ENCODE measurements at regions not wholly inside any gene's neighbourhood (a gene's known extent, or its start where the extent isn't known, plus 50 kb on each side); places are given as distances from the start of the nearest gene placed in this dataset.

- no peak for DNase-seq (ENCODE audit: low read depth in 2 of 2)
Observed at GRCh38 chr1:73953586-73953985, 244.4 kb downstream of the LRRIQ3 start.

GRCh38 chr1:73953186-73953585 lies 244.8 kb downstream of the LRRIQ3 start:
- no peak for DNase-seq (ENCODE audit: low read depth in 2 of 2)

- no peak for DNase-seq (ENCODE audit: low read depth in 2 of 2)
Observed at GRCh38 chr1:73948055-73948454, 249.9 kb downstream of the LRRIQ3 start.

GRCh38 chr1:73947009-73947408 lies 251.0 kb downstream of the LRRIQ3 start:
- DNase-seq (ENCODE audit: low read depth in 2 of 2): no peak

- DNase-seq (ENCODE audit: low read depth in 2 of 2): no peak
Observed at GRCh38 chr1:73943270-73943669, 254.7 kb downstream of the LRRIQ3 start.

GRCh38 chr1:73930293-73930692 lies 267.7 kb downstream of the LRRIQ3 start:
- DNase-seq (ENCODE audit: low read depth in 2 of 2): no peak

GRCh38 chr1:73914951-73915350 lies 283.0 kb downstream of the LRRIQ3 start:
- DNase-seq (ENCODE audit: low read depth in 2 of 2): no peak

- DNase-seq (ENCODE audit: low read depth in 2 of 2): no peak
Observed at GRCh38 chr1:73913025-73913424, 285.0 kb downstream of the LRRIQ3 start.

- no peak for DNase-seq (ENCODE audit: low read depth in 2 of 2)
Observed at GRCh38 chr1:73911849-73912248, 286.1 kb downstream of the LRRIQ3 start.

- no peak for DNase-seq (ENCODE audit: low read depth in 2 of 2)
Observed at GRCh38 chr1:73910466-73910865, 287.5 kb downstream of the LRRIQ3 start.

GRCh38 chr1:73910062-73910461 lies 287.9 kb downstream of the LRRIQ3 start:
- no peak for DNase-seq (ENCODE audit: low read depth in 2 of 2)

- DNase-seq (ENCODE audit: low read depth in 2 of 2): no peak
Observed at GRCh38 chr1:73909043-73909562, 288.9 kb downstream of the LRRIQ3 start.

GRCh38 chr1:73907051-73907450 lies 290.9 kb downstream of the LRRIQ3 start:
- no peak for DNase-seq (ENCODE audit: low read depth in 2 of 2)

GRCh38 chr1:73903092-73903491 lies 294.9 kb downstream of the LRRIQ3 start:
- no peak for DNase-seq (ENCODE audit: low read depth in 2 of 2)

GRCh38 chr1:73901738-73902137 lies 296.2 kb downstream of the LRRIQ3 start:
- DNase-seq (ENCODE audit: low read depth in 2 of 2): no peak

GRCh38 chr1:73899311-73899710 lies 298.7 kb downstream of the LRRIQ3 start:
- DNase-seq (ENCODE audit: low read depth in 2 of 2): no peak

GRCh38 chr1:73898540-73898939 lies 299.4 kb downstream of the LRRIQ3 start:
- no peak for DNase-seq (ENCODE audit: low read depth in 2 of 2)

- DNase-seq (ENCODE audit: low read depth in 2 of 2): no peak
Observed at GRCh38 chr1:73887412-73887811, 310.6 kb downstream of the LRRIQ3 start.

- DNase-seq (ENCODE audit: low read depth in 2 of 2): no peak
Observed at GRCh38 chr1:73886716-73887115, 311.3 kb downstream of the LRRIQ3 start.

GRCh38 chr1:73874806-73875205 lies 323.2 kb downstream of the LRRIQ3 start:
- no peak for DNase-seq (ENCODE audit: low read depth in 2 of 2)

- no peak for DNase-seq (ENCODE audit: low read depth in 2 of 2)
Observed at GRCh38 chr1:73868810-73869336, 329.1 kb downstream of the LRRIQ3 start.

GRCh38 chr1:73862355-73862754 lies 335.6 kb downstream of the LRRIQ3 start:
- DNase-seq (ENCODE audit: low read depth in 2 of 2): no peak

- DNase-seq (ENCODE audit: low read depth in 2 of 2): no peak
Observed at GRCh38 chr1:73860421-73860950, 337.5 kb downstream of the LRRIQ3 start.

- no peak for DNase-seq (ENCODE audit: low read depth in 2 of 2)
Observed at GRCh38 chr1:73859227-73859626, 338.7 kb downstream of the LRRIQ3 start.
